C4-2B (cell line): ENCODE measurements at regions not wholly inside any gene's neighbourhood (a gene's known extent, or its start where the extent isn't known, plus 50 kb on each side); places are given as distances from the start of the nearest gene placed in this dataset.

ENCODE experiments used
- CTCF ChIP-seq: fragments of 450-650 bp; conservative IDR thresholded peaks from 2 replicates; pipeline ENCODE4 v1.5.1; 2017; ENCODE audit warnings: mild to moderate bottlenecking
- ZFX ChIP-seq: fragments of 450-650 bp; IDR thresholded peaks from 2 replicates; pipeline ENCODE4 v1.6.1; 2017

- no peak for TF ChIP-seq CTCF
- no peak for TF ChIP-seq ZFX
Observed at GRCh38 chrX:128929271-128930057, 593.8 kb downstream of the SMARCA1 start.
